ENCODE measurements at regions not wholly inside any gene's neighbourhood (a gene's known extent, or its start where the extent isn't known, plus 50 kb on each side); places are given as distances from the start of the nearest gene placed in this dataset.
"Not testable (repeated sequence)": the region's sequence is repeated elsewhere in the genome, so short reads cannot be mapped to it uniquely, and the experiment has no call there.

DNA sequence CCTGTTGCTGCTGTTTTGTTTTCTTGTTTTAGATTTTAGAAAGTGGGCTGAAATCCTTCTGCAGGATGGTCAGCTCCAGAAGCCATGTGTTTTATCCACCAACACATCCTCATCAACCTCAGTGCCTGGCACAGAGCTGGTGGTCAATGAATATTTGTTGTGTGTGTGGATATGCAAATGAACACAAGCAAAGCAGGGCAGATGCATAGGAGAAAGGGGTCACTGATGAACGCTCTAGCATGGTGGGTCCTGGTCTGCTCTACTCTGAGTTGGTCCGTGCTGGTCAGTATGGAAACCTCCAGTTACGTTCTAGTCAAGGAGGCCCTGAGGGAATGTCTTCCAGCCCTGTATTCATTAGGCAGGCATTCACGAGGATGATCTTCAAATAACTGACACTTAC lies 682.5 kb downstream of the QKI start:
- DNase-seq: no peak

DNA sequence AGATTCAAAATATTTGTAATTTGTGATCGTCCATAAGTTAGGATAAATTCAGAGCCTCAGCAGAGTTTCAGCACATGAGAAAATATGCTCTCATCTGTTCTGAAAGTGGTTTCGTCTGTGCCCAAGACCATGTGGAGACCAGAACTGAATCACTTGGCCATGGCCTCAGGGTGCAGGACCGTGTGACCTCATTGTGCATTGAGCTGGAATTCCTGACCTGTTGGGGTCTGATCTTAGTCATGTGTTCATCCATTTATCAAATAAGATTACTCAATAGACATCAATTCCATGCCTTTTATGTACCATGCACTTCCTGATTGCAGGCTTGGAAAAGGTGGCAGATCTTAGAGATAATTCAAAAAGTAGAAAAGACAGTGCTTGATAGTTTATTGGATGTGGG lies 680.5 kb downstream of the QKI start:
- no peak for DNase-seq

DNA sequence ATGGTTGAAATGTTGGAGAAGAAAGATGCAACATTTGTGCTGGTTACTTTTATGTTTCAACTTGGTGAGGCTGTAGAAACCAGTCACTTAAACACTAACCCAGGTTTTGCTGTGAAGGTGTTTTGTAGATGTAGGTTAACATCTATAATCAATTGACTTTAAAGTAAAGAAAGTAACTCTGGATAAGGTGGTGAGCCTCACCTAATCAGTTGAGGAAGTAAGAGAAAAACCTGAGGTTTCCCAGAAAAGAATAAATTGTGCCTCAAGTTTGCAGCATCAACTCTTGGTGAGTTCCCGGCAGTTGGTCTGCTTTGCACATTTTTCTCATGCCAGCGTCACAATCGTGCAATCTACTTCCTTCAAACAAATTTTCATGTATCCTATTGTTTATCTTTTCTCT lies 673.4 kb downstream of the QKI start:
- no peak for DNase-seq

DNA sequence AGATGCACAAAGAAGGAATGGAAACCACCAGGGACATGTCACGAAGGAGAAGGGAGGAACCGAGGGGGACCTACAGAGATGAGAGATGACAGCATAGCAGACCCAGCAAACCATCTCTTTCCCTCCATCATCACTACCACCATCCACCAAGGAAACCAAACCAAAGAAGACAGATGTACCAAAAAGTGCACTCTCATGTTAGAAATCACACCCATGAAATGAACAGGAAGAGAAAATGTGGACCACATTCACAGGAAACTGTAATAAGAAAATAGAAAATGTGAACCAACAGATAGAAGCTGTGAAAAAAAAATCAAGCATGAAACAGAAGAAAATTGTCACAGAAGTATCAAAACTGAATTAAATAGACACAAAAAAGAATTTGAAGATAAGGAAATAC lies 672.7 kb downstream of the QKI start:
- DNase-seq: no peak

DNA sequence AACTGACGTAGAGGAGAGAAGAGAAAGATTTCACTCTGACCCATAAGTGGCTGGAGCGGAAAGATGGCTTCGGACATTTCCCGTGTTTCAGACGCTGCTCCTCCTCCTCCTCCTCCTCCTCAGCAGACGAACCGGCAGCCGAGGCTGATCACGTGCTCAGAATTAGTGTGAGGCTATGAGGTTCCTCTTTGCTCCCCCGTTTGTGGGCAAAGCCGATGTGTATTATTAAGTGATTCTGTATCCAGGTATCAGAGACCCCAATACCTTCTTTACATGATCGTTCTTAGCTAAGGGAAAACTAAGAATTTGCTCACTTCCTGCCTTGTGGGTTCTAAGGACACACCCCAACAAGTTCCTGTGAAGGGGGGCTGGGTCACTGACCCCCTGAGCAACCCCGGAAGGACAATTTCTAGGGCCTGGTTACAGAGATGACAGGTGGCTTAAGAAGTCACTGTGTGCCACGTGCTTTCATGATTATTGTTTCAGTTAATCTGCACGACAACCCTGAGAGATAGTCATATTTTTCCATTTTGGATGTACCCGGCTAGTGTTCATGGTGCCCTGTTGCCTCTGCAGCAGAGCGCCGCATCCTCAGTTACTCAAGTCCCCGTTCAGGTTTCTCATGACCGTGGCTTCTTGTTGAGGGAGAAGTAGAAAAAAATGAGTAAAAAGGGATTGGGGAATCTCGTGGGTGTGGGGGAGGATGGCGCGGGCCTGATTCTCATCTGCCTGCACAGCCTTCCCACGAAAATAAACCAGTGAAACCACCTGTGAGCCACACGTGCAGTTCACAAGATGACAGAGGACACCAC lies 671.8 kb downstream of the QKI start:
- peak in 1 of 2 donors; percentile 16 for DNase-seq

DNA sequence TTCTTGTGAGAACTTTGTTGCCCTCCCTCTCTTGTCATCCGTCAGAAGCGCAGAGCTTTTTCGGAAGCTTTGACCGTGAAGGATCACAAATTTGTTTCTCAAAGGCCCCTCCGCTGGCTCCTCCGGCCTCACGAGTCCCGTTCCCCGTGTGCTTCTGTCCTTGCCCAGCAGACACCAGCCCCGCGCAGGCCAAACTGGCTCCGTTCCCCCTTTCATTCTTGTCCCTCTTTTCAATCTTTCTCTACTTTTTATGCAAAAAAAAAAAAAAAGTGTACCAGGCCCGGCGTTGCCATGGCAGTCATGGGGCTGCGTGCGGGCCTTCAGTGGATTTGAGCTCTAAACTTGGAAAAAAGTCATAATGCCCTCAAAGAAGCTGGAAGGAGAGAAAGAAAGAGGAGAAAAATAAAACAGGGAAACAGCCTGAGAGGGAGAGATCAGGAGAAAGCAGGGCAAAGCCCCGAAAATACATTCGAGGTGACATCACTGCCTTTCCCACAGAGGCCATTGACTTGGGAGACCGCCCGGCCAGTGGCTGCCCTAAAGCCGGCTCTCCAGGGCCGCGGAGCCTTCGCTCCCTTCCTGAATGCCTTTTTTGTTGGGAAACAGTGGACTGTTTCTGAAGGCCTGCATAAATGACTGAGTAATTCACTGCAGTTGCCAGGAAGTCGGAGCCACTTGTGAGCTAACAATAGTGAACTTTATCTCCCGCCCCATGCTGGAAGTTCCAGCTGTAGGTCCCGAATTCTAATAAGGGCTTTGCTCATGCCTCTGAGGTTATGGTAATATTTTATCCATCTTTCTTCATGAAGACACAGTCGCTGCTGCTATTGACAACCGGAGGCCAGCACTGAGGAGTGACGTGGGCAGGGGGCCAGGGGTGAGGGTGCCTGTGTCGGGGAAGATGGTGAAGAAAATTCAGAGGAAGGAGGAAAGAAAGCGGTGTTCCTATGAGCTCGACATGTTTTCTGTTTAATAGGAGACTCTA lies 670.9 kb downstream of the QKI start:
- no peak for DNase-seq

DNA sequence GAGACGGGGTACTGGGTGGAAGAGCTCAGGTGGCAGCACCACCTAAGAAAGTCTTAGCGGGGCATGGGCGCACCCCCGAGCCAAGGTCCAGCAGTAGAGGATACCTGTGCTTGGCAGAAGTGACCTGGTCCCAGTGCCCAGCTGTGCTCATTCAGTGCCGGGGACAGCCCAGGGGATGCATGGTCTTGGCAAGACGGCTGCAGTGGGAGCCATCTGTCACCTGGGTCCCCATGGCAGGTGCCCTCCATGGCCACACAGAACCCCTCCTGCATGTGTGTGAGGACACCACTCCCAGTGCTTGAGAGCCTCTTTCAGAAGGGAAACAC lies 664.7 kb downstream of the QKI start:
- no peak for DNase-seq

DNA sequence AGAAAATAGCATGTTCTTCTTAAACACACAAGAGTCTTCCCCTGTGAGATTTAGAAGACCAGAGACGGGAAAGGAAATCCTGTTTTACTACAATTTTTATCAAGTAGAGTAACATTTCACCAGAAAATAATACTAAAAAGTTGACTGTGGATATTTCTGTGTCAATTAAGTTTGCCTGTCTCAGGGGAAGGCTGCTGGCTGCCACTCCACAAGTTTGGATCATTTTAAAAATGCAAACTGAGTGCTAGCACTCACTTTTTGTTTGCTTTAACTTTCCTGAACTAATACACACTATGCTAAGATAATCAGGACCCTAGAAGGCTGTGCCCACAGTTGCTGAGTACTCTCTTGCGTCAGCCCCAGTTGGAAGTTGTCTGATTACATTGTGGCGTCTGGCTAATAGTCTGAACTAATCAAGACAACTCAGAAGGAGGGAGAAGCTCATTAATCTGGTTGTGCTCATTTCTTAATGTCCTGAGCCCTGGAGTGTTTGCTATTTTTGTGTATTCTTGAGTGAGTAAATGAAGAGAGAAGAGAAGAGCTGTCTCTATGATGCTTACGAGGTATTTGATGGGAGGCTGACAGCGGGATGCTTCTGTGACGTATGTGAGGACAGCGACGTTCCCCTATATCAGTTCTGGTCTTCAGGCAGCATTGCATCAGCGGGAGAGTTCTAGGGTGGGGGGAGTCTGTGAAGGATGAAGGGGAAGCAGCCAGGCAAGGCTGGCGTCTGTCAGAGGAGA lies 664.2 kb downstream of the QKI start:
- DNase-seq: no peak

DNA sequence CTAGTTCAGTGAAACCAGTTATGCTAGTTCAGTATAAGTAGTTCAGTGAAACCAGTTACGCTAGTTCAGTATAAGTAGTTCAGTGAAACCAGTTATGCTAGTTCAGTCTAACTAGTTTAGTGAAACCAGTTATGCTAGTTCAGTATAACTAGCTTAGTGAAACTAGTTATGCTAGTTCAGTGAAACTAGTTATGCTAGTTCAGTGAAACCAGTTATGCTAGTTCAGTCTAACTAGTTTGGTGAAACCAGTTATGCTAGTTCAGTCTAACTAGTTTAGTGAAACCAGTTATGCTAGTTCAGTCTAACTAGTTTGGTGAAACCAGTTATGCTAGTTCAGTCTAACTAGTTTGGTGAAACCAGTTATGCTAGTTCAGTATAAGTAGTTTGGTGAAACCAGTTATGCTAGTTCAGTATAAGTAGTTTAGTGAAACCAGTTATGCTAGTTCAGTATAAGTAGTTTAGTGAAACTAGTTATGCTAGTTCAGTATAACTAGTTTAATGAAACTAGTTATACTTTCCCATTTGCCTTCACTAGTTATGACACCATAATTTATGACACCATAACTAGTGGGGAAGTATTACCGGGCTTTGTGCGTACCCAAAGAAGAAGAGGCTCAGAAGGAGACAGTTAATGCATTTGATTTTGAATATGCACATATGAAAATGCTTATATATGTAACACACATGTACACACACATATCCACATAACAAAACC lies 662.5 kb downstream of the QKI start:
- not testable (repeated sequence) for DNase-seq

DNA sequence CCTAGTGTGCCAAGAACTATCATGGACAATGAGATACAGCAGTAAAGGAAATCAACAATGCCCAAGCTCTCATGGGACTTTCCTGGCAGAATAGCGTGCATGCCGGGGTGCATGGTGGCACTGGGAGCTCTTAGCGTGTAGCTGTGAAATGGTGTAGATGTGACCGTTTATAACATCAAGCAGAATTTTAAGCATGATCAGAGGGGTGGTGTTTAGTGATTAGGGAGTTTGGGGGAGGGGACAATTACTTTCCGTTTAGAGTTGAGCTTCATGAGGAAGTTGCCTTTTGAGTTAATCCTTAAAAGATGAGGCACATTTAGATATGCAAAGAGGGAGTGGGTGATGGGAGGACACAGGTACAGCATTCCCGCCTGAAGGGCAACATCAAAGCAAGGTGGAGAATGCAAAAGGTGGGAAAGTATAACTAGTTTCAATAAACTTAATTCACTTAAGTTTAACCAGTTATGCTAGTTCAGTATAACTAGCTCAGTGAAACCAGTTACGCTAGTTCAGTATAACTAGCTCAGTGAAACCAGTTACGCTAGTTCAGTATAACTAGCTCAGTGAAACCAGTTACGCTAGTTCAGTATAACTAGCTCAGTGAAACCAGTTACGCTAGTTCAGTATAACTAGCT lies 661.6 kb downstream of the QKI start:
- no peak for DNase-seq

DNA sequence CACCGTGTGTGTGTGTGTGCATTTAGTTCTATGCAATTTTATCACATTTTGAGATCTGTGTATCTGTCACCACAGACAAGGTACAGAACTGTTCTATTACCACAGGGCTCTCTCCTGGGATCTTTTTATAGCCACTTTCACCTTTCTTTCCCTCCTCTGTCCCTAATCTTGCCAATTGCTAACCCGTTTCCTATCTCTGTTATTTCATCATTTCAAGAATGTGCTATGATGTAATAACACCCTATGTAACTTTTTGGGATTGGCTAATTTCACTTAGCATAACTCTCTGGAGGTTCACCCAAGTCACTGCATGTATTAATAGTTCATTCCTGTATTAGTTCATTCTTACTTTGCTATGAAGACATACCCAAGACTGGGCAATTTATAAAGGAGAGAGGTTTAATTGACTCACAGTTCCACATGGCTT lies 657.7 kb downstream of the QKI start:
- DNase-seq: no peak

DNA sequence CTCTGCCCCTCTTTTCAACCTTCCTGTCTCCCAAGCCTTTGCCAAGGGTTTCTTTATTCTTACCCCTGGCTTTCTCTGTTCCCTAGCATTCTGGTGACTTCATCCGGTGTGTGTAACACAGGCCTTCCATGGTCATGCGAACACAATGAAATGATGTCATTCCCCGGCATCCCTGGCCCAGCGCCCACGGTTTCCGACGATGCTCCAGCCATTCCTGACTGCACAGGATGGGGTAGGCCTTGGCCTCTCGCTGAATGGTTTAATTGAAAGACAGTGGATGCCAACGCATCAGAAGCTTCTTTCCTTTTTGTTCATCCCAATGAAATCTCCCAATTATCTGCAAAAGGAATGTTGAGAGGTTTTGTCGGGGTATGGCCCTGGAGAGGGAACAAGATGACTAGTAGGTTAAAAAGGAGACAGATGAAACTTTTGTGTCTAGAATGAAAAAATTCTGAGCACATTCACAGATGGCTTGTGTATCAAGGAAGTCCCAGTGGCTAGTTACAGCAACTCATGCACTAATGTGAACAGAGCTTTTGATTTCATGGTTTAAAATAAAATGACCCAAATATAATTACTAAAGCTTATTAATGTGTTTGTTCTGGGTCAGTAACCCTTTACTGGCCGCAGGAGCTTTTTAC lies 655.0 kb downstream of the QKI start:
- no peak for DNase-seq

DNA sequence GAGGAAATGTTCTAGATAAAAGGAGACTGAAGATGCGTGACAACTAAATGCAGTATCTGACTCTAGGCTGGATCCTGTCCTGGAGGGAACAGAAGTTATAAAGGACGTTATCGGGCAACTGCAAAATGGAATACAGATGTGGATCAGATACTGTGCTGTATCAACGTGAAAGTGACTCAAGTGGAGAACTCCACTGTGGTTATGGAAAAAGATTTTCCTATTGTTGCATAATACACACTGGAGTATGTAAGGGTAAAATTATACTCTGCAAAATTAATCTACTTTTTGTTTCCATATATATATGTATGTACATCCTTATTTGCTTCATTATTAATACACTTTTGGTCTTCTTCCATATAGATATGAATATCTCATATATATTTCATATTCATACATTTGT lies 654.0 kb downstream of the QKI start:
- DNase-seq: no peak

DNA sequence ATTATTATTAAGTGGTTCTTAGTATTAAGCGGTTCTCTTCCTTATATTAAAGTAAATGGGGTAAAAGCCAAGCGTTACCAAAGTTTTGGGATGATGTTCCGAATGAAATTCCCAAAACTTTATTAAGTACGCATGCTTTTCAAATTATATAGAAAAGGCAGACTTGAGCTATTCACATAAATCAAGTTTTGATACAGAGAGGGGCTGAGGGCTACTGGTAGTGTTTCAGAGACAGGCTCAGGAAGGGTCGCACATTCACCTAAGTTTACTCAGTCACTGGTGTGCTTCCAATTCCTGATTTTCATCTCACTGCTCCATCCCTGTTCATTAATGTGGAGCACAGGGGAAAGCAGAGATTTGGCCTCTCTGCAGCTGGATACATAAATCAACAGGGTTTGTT lies 652.2 kb downstream of the QKI start:
- DNase-seq: no peak

DNA sequence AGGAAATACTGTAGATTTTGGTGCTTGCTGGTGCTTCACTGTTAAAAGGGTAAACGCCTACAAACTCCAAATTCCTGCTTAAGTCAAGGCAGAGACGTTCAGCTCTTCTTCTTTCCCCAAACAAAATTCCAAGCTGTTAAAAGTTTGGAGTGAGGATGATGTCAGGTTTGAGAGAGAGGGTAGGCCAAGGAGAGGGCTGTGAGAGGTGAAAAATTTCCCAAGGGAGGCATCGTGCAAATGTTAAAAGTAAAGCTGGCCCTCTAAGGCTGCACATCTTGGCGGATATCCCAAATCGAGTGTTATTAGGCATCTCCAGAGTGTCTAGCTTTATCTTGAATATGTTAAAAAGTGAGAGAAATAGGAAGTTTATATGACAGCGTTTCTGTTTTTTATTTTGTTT lies 651.8 kb downstream of the QKI start:
- no peak for DNase-seq

DNA sequence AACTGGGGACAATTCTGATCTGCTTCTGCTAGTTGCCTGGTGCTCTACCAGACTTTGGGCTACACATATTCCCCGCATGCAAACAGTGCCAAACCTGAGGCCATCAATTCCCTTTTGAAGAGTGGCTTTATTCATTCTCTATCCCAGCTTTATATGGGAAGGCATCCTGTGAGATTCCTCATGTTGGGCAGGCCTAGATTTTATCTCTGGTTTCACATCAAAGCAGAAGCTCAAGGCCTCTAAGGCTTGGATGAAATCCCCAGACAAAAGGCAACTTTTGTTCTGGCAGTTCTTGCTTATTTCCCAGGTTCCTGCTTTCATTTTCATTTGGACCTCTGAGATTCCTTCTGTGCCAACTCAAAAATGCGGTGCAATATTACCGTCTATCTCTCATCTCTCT lies 648.8 kb downstream of the QKI start:
- no peak for DNase-seq

DNA sequence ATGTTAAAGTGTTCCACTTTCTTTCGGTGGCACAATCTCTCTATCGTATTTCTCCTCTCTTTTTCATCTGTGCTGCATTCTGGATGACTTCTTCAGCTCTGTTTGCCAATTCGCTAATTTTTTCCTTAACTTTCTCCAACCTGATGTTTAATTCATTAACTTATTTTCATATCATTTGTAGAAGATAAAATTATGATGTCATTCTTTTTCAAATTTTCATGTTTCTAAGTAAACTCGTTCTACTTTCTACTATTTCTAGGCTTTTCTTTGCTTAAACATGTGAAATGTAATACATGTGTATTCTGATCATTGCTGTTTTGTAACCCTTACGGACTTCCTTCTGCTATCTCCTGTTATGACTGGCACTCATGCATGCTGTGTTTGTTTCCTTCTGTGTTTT lies 648.4 kb downstream of the QKI start:
- DNase-seq: no peak

DNA sequence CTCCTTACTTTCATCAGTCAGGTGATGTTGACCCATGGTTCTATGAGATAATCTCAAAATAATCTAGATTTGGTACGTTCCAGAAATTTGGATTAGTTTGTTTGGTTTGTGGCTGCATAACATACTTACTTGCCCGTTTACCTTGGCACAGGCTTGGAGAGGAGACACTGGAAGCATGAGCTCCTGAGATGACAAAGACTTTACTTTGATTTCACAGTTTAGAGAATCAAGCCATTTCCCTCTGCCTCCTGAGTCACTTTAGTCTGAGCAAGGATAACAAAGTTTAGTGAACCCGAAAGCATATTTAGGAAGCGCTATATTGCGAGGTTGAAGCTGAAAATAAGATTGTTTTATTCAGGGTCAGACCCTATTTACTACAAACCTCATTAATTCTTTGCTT lies 643.4 kb downstream of the QKI start:
- DNase-seq: no peak

DNA sequence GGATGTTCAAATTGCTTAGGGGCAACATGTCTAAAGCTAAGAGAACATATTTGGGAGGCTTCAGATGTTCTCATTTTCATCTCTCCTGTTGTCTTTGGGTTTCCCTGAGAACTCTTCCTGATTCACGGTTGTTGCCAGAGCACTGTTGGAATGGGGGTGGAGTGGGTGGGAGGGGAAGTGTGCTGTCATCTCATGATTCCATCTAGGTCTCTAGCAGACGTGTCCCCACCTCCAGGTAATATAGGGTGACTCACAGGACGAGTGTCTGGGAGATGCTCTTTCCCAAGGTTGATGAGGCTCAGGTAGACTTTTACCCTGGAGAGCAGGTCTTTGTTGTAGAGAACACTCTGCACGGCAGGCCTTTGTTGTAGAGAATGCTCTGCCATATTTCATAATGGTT lies 636.9 kb downstream of the QKI start:
- DNase-seq: no peak

DNA sequence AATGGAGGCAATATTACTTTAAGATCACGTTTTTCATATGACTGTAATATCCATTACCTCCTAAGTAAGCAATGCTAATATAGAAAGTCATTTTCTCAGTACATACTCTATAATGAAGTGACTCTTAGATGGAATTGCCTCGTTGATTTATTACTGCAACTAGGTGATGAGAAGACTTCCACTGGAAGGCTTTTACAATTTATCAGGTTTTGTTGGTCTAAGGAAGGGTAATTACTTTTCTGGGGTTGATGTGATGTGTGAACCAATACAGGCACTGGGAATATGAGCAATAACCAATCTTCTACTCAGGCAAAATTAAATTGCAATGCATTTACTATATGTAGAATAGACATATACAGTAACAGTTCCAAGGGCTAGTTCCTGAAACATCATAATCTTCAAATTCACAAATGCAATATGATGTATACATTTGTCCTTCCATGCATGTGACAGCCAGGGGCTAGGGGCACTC lies 635.0 kb downstream of the QKI start:
- DNase-seq: no peak

DNA sequence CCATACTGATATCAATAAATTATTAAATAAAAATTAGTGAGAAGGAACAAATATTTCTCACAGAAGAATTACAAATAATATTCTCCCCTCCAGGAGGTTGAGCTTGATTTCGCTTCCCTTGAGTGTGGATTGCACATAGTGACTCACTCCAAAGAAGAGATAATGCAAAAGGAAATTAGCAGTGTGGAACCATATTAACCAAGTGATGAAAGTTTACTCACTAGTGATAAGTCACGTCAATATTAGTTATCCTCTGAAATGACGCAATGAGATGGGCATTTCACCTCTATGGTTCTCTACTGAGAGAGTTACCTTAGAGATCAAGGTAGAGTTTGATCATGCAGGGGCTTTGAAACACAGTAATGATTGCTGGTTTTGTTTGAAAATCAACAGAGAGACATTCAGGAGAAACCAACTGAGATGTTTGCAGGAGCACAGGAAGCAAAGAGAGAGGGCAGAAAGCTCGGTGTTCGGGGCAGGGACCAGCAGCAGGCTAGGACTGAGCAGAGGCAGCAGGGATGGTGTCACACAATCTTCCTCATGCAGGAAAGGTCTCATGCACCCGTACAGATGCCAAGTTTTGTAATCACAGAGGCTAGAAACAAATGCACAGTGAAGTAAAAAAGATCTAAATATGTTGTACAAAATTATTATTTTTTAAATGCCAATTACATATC lies 634.5 kb downstream of the QKI start:
- DNase-seq: no peak
